Esophagus muscularis mucosa (tissue), 4 donors: ENCODE measurements at regions not wholly inside any gene's neighbourhood (a gene's known extent, or its start where the extent isn't known, plus 50 kb on each side); places are given as distances from the start of the nearest gene placed in this dataset.

Experiments
- DNase-seq: peaks from one replicate; pipeline ENCODE4 v3.0.0-alpha.2; 2017; ENCODE audit errors: extremely low spot score
- H3K27ac ChIP-seq, 4 donors: fragments of 200-600 bp; sonication (generic); replicated peaks in 1 of 4; 1 replicate in 3 of 4; 2 replicates in 1 of 4; pipeline ENCODE4 v1.5.1; 2016 to 2019; ENCODE audit warnings: mild to moderate bottlenecking in 1 of 4
- H3K27me3 ChIP-seq, 4 donors: fragments of 200-600 bp; sonication (generic); one replicate each; pipeline versions ENCODE4 v1.5.1 to v1.6.0; 2016 to 2019
- H3K36me3 ChIP-seq, 4 donors: fragments of 200-600 bp; sonication (generic); one replicate each; pipeline ENCODE4 v1.5.1; 2016 to 2019
- H3K4me1 ChIP-seq, 4 donors: fragments of 200-600 bp; sonication (generic); one replicate each; pipeline ENCODE4 v1.5.1; 2016 to 2019
- H3K4me3 ChIP-seq, 4 donors: fragments of 200-600 bp; sonication (generic); 1 replicate in 2 of 4; 2 replicates in 2 of 4; pipeline ENCODE4 v1.5.1; 2016 to 2019; ENCODE audit warnings: mild to moderate bottlenecking in 4 of 4, moderate library complexity in 1 of 4
- H3K9me3 ChIP-seq, 4 donors: fragments of 200-600 bp; sonication (generic); 1 replicate in 3 of 4; 2 replicates in 1 of 4; pipeline ENCODE4 v1.5.1; 2016 to 2019
- CTCF ChIP-seq, 3 experiments: fragments of 200-600 bp in 2 of 3; fragments of 450-650 bp in 1 of 3; sonication (generic) in 2 of 3; IDR thresholded peaks; one replicate each; pipeline ENCODE4 v1.5.1; 2017 to 2019; ENCODE audit warnings: antibody characterized with exemption in 3 of 3, mild to moderate bottlenecking in 2 of 3, moderate library complexity in 1 of 3
- EP300 ChIP-seq: sonication (generic); formaldehyde crosslinking; IDR thresholded peaks from one replicate; pipeline ENCODE4 v1.6.1; 2017; ENCODE audit warnings: antibody characterized with exemption
- POLR2A ChIP-seq: fragments of 450-650 bp; IDR thresholded peaks from one replicate; pipeline ENCODE4 v1.6.1; 2017; ENCODE audit warnings: antibody characterized with exemption, moderate library complexity, mild to moderate bottlenecking, low read depth
- POLR2AphosphoS5 ChIP-seq, 2 donors: sonication (generic); formaldehyde crosslinking; IDR thresholded peaks; one replicate each; pipeline ENCODE4 v1.6.1; 2017; ENCODE audit warnings: antibody characterized with exemption in 2 of 2
- WGBS: methylation state at CpG from one replicate; pipeline ENCODE4 v1.1.5; 2018; 5-methylcytosine and 5-hydroxymethylcytosine counted together
- intact Hi-C: fragments of 100-400 bp; cut with DNase I; formaldehyde crosslinking; loops from one replicate; pipeline ENCODE4 v1.15.1; 2023

- H3K9me3 ChIP-seq, result no peaks in the 10 kb centered on the region
- H3K27me3 ChIP-seq, result no peaks in the 10 kb centered on the region
- intact Hi-C loops, result no loop called here
- DNase-seq, result no peak
- no peaks in the 10 kb centered on the region for H3K4me1 ChIP-seq
- no peak for TF ChIP-seq CTCF (IDR thresholded peaks at IDR 0.05)
- no peak for TF ChIP-seq EP300
- H3K4me3 ChIP-seq, result no peak overlapping the region
- no peaks in the 10 kb centered on the region for H3K36me3 ChIP-seq
- no peak overlapping the region for H3K27ac ChIP-seq
- 95% methylated on average over 2 of the region's 2 CpGs for WGBS
Measured at GRCh38 chr6:91088976-91089375, 502.1 kb upstream of the MAP3K7 start.

- no peaks in the 10 kb centered on the region for H3K36me3 ChIP-seq
- H3K9me3 ChIP-seq, result no peaks in the 10 kb centered on the region
- DNase-seq, result no peak
- 54% methylated on average over 1 of the region's 1 CpG for WGBS
- no peak overlapping the region for H3K27ac ChIP-seq
- TF ChIP-seq POLR2A (no peak), POLR2AphosphoS5 (IDR thresholded peaks at IDR 0.05) (no peak), CTCF (IDR thresholded peaks at IDR 0.05) (no peak), EP300 (no peak)
- intact Hi-C loops, result no loop called here
- H3K4me1 ChIP-seq, result no peaks in the 10 kb centered on the region
- no peak overlapping the region for H3K4me3 ChIP-seq
- no peaks in the 10 kb centered on the region for H3K27me3 ChIP-seq
Measured at GRCh38 chr6:91088515-91088914, 501.6 kb upstream of the MAP3K7 start.

GRCh38 chr6:91087908-91088307 is 501.0 kb upstream of the MAP3K7 start:
- Histone ChIP-seq H3K36me3 (no peaks in the 10 kb centered on the region), H3K4me1 (no peaks in the 10 kb centered on the region), H3K27me3 (no peaks in the 10 kb centered on the region), H3K9me3 (no peaks in the 10 kb centered on the region), H3K27ac (no peak overlapping the region), H3K4me3 (no peak overlapping the region)
- WGBS, result 60% methylated on average over 4 of the region's 4 CpGs
- intact Hi-C loops, result no loop called here
- TF ChIP-seq POLR2A (no peak), EP300 (no peak), CTCF (IDR thresholded peaks at IDR 0.05) (no peak), POLR2AphosphoS5 (IDR thresholded peaks at IDR 0.05) (no peak)
- DNase-seq, result no peak

GRCh38 chr6:91083211-91083610 is 496.3 kb upstream of the MAP3K7 start:
- TF ChIP-seq CTCF (IDR thresholded peaks at IDR 0.05) (no peak), POLR2A (no peak), EP300 (no peak), POLR2AphosphoS5 (IDR thresholded peaks at IDR 0.05) (no peak)
- no peaks in the 10 kb centered on the region for H3K27me3 ChIP-seq
- H3K4me1 ChIP-seq, result no peaks in the 10 kb centered on the region
- H3K27ac ChIP-seq, result no peak overlapping the region
- DNase-seq, result no peak
- H3K4me3 ChIP-seq, result no peak overlapping the region
- 68% methylated on average over 5 of the region's 5 CpGs for WGBS
- H3K9me3 ChIP-seq, result no peaks in the 10 kb centered on the region
- intact Hi-C loops, result no loop called here
- no peaks in the 10 kb centered on the region for H3K36me3 ChIP-seq

GRCh38 chr6:91082311-91082832 is 495.5 kb upstream of the MAP3K7 start:
- Histone ChIP-seq H3K36me3 (no peaks in the 10 kb centered on the region), H3K9me3 (no peaks in the 10 kb centered on the region), H3K4me3 (no peak overlapping the region), H3K27me3 (no peaks in the 10 kb centered on the region), H3K4me1 (no peaks in the 10 kb centered on the region), H3K27ac (no peak overlapping the region)
- intact Hi-C loops, result no loop called here
- DNase-seq, result no peak
- 76% methylated on average over 3 of the region's 3 CpGs for WGBS
- TF ChIP-seq POLR2A (no peak), POLR2AphosphoS5 (IDR thresholded peaks at IDR 0.05) (no peak), EP300 (no peak), CTCF (IDR thresholded peaks at IDR 0.05) (no peak)
